Choroid plexus epithelial cell (primary cell): ENCODE measurements at regions not wholly inside any gene's neighbourhood (a gene's known extent, or its start where the extent isn't known, plus 50 kb on each side); places are given as distances from the start of the nearest gene placed in this dataset.

ENCODE experiments used
- DNase-seq: peaks from one replicate; pipeline ENCODE4 v3.0.0-alpha.2; 2010; ENCODE audit warnings: low read depth
- H3K4me3 ChIP-seq: 2 replicates; pipeline ENCODE4 v1.5.1; 2011; ENCODE audit warnings: low read depth, mild to moderate bottlenecking, control low read depth, low read length, moderate library complexity
- TF ChIP-seq, protein P1 (sequence below): conservative IDR thresholded peaks from 2 replicates; pipeline ENCODE4 v1.5.1; 2011; ENCODE audit warnings: low read depth, mild to moderate bottlenecking, control low read depth, inconsistent platforms, low read length, moderate library complexity

DNA sequence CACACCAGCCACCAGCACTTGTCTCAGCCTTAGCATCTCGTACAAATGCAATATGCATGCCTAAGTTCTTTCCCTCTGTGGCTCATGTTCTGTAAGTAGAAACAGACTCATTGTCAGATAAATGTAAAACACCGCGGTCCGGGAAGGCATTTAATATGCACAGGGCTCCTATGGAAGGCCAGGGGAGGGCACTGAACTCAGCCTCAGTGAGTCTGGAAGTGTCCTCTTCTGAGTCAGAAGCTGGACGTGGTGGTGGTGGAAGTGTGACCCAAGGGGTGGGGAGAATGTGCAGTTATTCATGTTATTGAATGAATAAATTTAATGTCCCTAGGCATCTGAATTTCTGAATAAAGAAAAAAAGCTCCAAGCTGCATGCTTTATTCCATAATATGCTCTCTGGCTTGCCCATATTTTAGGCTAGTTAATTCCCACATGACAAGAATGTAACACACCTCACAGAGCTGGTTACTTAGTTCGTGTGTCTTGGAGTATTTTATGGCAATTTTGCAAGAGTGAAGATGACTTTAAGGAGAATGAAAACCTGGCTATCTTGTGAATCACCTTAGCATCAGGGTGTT is 193.1 kb upstream of the GATB start:
- TF ChIP-seq, protein P1, sequence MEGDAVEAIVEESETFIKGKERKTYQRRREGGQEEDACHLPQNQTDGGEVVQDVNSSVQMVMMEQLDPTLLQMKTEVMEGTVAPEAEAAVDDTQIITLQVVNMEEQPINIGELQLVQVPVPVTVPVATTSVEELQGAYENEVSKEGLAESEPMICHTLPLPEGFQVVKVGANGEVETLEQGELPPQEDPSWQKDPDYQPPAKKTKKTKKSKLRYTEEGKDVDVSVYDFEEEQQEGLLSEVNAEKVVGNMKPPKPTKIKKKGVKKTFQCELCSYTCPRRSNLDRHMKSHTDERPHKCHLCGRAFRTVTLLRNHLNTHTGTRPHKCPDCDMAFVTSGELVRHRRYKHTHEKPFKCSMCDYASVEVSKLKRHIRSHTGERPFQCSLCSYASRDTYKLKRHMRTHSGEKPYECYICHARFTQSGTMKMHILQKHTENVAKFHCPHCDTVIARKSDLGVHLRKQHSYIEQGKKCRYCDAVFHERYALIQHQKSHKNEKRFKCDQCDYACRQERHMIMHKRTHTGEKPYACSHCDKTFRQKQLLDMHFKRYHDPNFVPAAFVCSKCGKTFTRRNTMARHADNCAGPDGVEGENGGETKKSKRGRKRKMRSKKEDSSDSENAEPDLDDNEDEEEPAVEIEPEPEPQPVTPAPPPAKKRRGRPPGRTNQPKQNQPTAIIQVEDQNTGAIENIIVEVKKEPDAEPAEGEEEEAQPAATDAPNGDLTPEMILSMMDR, result no peak
- DNase-seq, result no peak
- H3K4me3 ChIP-seq, result no peak overlapping the region

- TF ChIP-seq, protein P1, result no peak
- H3K4me3 ChIP-seq, result no peak overlapping the region
- no peak for DNase-seq
Observed at GRCh38 chr4:151953312-151953711, 192.5 kb upstream of the GATB start.

- TF ChIP-seq, protein P1, result no peak
- H3K4me3 ChIP-seq, result no peak overlapping the region
- no peak for DNase-seq
Observed at GRCh38 chr4:151952711-151953254, 192.0 kb upstream of the GATB start.

GRCh38 chr4:151952137-151952536 is 191.3 kb upstream of the GATB start:
- no peak for DNase-seq
- TF ChIP-seq, protein P1, result no peak

DNA sequence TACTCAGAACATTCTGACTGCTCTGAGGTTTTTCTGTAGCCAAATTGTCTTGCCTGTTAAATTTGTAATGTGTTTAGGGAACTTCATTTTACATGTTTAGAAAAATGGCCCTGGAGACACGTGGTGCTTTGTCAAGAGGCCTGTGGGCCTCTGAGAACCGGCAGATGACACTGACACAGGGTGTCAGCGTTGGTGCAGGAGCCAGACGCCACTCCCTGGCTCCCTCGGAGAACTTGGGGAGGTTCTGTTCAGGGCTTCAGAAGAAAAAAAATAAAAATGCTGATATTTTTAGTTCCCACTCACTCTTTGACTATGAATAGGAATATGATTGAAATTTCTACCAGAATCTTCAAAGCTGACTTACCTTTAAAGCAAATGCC is 190.9 kb upstream of the GATB start:
- TF ChIP-seq, protein P1, result no peak
- DNase-seq, result no peak
- no peak overlapping the region for H3K4me3 ChIP-seq

More at GRCh38 chr4:151952137-151952536, 191.3 kb upstream of the GATB start:
- H3K4me3 ChIP-seq, result no peak overlapping the region

GRCh38 chr4:151950993-151951670 is 190.3 kb upstream of the GATB start:
- TF ChIP-seq, protein P1, result no peak
- H3K4me3 ChIP-seq, result no peak overlapping the region
- DNase-seq, result no peak
